H9 (cell line): ENCODE measurements at regions not wholly inside any gene's neighbourhood (a gene's known extent, or its start where the extent isn't known, plus 50 kb on each side); places are given as distances from the start of the nearest gene placed in this dataset.

Experiments used
- DNase-seq: peaks from one replicate; pipeline ENCODE4 v3.0.0-alpha.2; 2017
- H2AFZ ChIP-seq: one replicate; pipeline ENCODE4 v1.6.1; 2013; ENCODE audit warnings: mild to moderate bottlenecking, low read length, control low read depth, moderate library complexity
- H2AK5ac ChIP-seq: 2 replicates; pipeline ENCODE4 v1.6.1; 2013; ENCODE audit warnings: low read length, control low read depth, mixed read lengths; ENCODE audit not compliant: insufficient read length
- H2BK120ac ChIP-seq: one replicate; pipeline ENCODE4 v1.6.1; 2013; ENCODE audit warnings: low read depth, mild to moderate bottlenecking, low read length, control low read depth, inconsistent platforms; ENCODE audit not compliant: poor library complexity, severe bottlenecking
- H2BK12ac ChIP-seq: 2 replicates; pipeline ENCODE4 v1.6.1; 2013; ENCODE audit warnings: low read length, control low read depth, mixed read lengths, low read depth; ENCODE audit not compliant: insufficient read length
- H2BK15ac ChIP-seq: 2 replicates; pipeline ENCODE4 v1.6.1; 2013; ENCODE audit warnings: low read depth, low read length, control low read depth
- H2BK20ac ChIP-seq: one replicate; pipeline ENCODE4 v1.6.1; 2013; ENCODE audit warnings: low read depth, mild to moderate bottlenecking, low read length, control low read depth, inconsistent platforms; ENCODE audit not compliant: poor library complexity, severe bottlenecking
- H2BK5ac ChIP-seq: 2 replicates; pipeline ENCODE4 v1.6.1; 2013; ENCODE audit warnings: low read length, control low read depth, mixed read lengths; ENCODE audit not compliant: insufficient read length
- H3K14ac ChIP-seq: 2 replicates; pipeline ENCODE4 v1.6.1; 2013; ENCODE audit warnings: low read length, control low read depth; ENCODE audit not compliant: insufficient read depth
- H3K18ac ChIP-seq: 2 replicates; pipeline ENCODE4 v1.6.1; 2013; ENCODE audit warnings: low read depth, mild to moderate bottlenecking, mixed read lengths, low read length, control low read depth; ENCODE audit not compliant: insufficient read length
- H3K23ac ChIP-seq: 2 replicates; pipeline ENCODE4 v1.6.1; 2013; ENCODE audit warnings: low read length, control low read depth, mixed read lengths, low read depth; ENCODE audit not compliant: insufficient read length
- H3K23me2 ChIP-seq: 2 replicates; pipeline ENCODE4 v1.6.1; 2013; ENCODE audit warnings: low read depth, mild to moderate bottlenecking, mixed read lengths, low read length, control low read depth; ENCODE audit not compliant: insufficient read length, poor library complexity, severe bottlenecking
- H3K27ac ChIP-seq: 2 replicates; pipeline ENCODE4 v1.5.1; 2013; ENCODE audit warnings: low read length, control low read depth, mixed read lengths, low read depth; ENCODE audit not compliant: insufficient read length
- H3K27me3 ChIP-seq: 2 replicates; pipeline ENCODE4 v1.6.1; 2013; ENCODE audit warnings: low read length, control low read depth, inconsistent platforms; ENCODE audit not compliant: insufficient read depth
- H3K4ac ChIP-seq: 2 replicates; pipeline ENCODE4 v1.6.1; 2013; ENCODE audit warnings: low read depth, mild to moderate bottlenecking, control low read depth, inconsistent platforms, low read length, moderate library complexity
- H3K4me1 ChIP-seq: 2 replicates; pipeline ENCODE4 v1.6.1; 2013; ENCODE audit warnings: low read length, control low read depth, inconsistent platforms; ENCODE audit not compliant: insufficient read depth
- H3K4me2 ChIP-seq: 2 replicates; pipeline ENCODE4 v1.6.1; 2013; ENCODE audit warnings: low read length, control low read depth, mixed read lengths; ENCODE audit not compliant: insufficient read length, insufficient read depth
- H3K56ac ChIP-seq: 2 replicates; pipeline ENCODE4 v1.6.1; 2013; ENCODE audit warnings: low read depth, mild to moderate bottlenecking, mixed read lengths, low read length, control low read depth; ENCODE audit not compliant: insufficient read length
- H3K79me1 ChIP-seq: 2 replicates; pipeline ENCODE4 v1.6.1; 2013; ENCODE audit warnings: low read depth, mild to moderate bottlenecking, moderate library complexity, low read length, control low read depth, inconsistent platforms; ENCODE audit not compliant: insufficient read depth, poor library complexity, severe bottlenecking
- H3K79me2 ChIP-seq: 2 replicates; pipeline ENCODE4 v1.6.1; 2013; ENCODE audit warnings: low read length, control low read depth, inconsistent platforms; ENCODE audit not compliant: insufficient read depth
- H3K9ac ChIP-seq: 2 replicates; pipeline ENCODE4 v1.6.1; 2013; ENCODE audit warnings: low read length, control low read depth, mixed read lengths; ENCODE audit not compliant: insufficient read length; ENCODE audit errors: extremely low read depth
- H3K9me3 ChIP-seq: one replicate; pipeline ENCODE4 v1.6.1; 2013; ENCODE audit warnings: low read depth, low read length, inconsistent platforms; ENCODE audit not compliant: control insufficient read depth
- H3T11ph ChIP-seq: one replicate; pipeline ENCODE4 v1.6.1; 2013; ENCODE audit warnings: mild to moderate bottlenecking, low read length, control low read depth, inconsistent platforms
- H4K20me1 ChIP-seq: one replicate; pipeline ENCODE4 v1.6.1; 2013; ENCODE audit not compliant: control insufficient read depth, insufficient read length, insufficient read depth
- H4K5ac ChIP-seq: 2 replicates; pipeline ENCODE4 v1.6.1; 2013; ENCODE audit warnings: low read depth, mild to moderate bottlenecking, mixed read lengths, low read length, control low read depth; ENCODE audit not compliant: insufficient read length
- H4K8ac ChIP-seq: replicated peaks from 2 replicates; pipeline ENCODE4 v1.6.1; 2013; ENCODE audit warnings: low read length, control low read depth, mixed read lengths, low read depth; ENCODE audit not compliant: insufficient read length
- H4K91ac ChIP-seq: 2 replicates; pipeline ENCODE4 v1.6.1; 2013; ENCODE audit warnings: low read depth, mild to moderate bottlenecking, moderate library complexity, mixed read lengths, low read length, control low read depth; ENCODE audit not compliant: insufficient read length
- H3K27ac Mint-ChIP-seq, 3 experiments: 2 replicates in 2 of 3; 3 replicates in 1 of 3; pipeline ENCODE4 v1.8.0; 2020 to 2021; ENCODE audit warnings: mixed read lengths in 3 of 3, mild to moderate bottlenecking in 1 of 3, moderate library complexity in 1 of 3
- H3K27me3 Mint-ChIP-seq: 2 replicates; pipeline ENCODE4 v1.8.0; 2021; ENCODE audit warnings: low read depth, mild to moderate bottlenecking, moderate library complexity, mixed read lengths
- H3K36me3 Mint-ChIP-seq, 3 experiments: 2 replicates in 2 of 3; 3 replicates in 1 of 3; pipeline ENCODE4 v1.8.0; 2020 to 2021; ENCODE audit warnings: low read depth in 3 of 3, mixed read lengths in 3 of 3; ENCODE audit not compliant: insufficient read depth in 1 of 3
- H3K4me1 Mint-ChIP-seq, 2 experiments: 2 replicates each; pipeline ENCODE4 v1.8.0; 2020; ENCODE audit warnings: mixed read lengths in 2 of 2
- H3K4me3 Mint-ChIP-seq, 2 experiments: 2 replicates in 1 of 2; 3 replicates in 1 of 2; pipeline ENCODE4 v1.8.0; 2020 to 2021; ENCODE audit warnings: mild to moderate bottlenecking in 2 of 2, mixed read lengths in 2 of 2, moderate library complexity in 1 of 2
- H3K9me3 Mint-ChIP-seq, 2 experiments: 2 replicates in 1 of 2; 3 replicates in 1 of 2; pipeline ENCODE4 v1.8.0; 2020; ENCODE audit warnings: mild to moderate bottlenecking in 2 of 2, mixed read lengths in 2 of 2, moderate library complexity in 1 of 2
- CTCF ChIP-seq: fragments of 200-600 bp; sonication (generic); conservative IDR thresholded peaks from 3 replicates; pipeline ENCODE4 v1.8.0; 2021; ENCODE audit warnings: antibody characterized with exemption, mild to moderate bottlenecking
- WGBS: extraction: QIAGEN DNeasy Blood & Tissue Kit; methylation state at CpG from one replicate; pipeline ENCODE4 v1.1.7; 2013; ENCODE audit warnings: missing lambda C conversion rate, low lambda C conversion rate, mixed read lengths; ENCODE audit not compliant: insufficient read length; ENCODE audit errors: extremely low coverage; 5-methylcytosine and 5-hydroxymethylcytosine counted together

GRCh38 chr6:134517868-134518267, 200.0 kb upstream of the SGK1 start:
- H4K5ac ChIP-seq = no peak overlapping the region
- H3T11ph ChIP-seq = no peak overlapping the region
- H3K9me3 Mint-ChIP-seq = no peaks in the 10 kb centered on the region
- peak overlapping the region in 1 of 3 experiments; percentile 81; a peak in 2 of 7 replicates for H3K27ac Mint-ChIP-seq
- no peak overlapping the region; a peak in 1 of 5 replicates for H3K4me3 Mint-ChIP-seq
- no peak overlapping the region for H4K8ac ChIP-seq
- H2AFZ ChIP-seq = no peak overlapping the region
- H3K9me3 ChIP-seq = no peaks in the 10 kb centered on the region
- H4K91ac ChIP-seq = no peak overlapping the region
- no peaks in the 10 kb centered on the region for H3K27me3 ChIP-seq
- no peak overlapping the region for H2BK15ac ChIP-seq
- no peaks in the 10 kb centered on the region for H3K23me2 ChIP-seq
- H2BK20ac ChIP-seq = no peak overlapping the region
- no peak overlapping the region for H3K23ac ChIP-seq
- no peaks in the 10 kb centered on the region for H3K79me2 ChIP-seq
- H3K56ac ChIP-seq = no peak overlapping the region
- H2BK12ac ChIP-seq = no peak overlapping the region
- no peak overlapping the region for H2BK5ac ChIP-seq
- no peak overlapping the region for H3K27ac ChIP-seq
- WGBS = no CpG with 5 or more reads among the region's 5 CpGs
- H3K79me1 ChIP-seq = no peaks in the 10 kb centered on the region
- no peak overlapping the region for H3K18ac ChIP-seq
- H2AK5ac ChIP-seq = no peak overlapping the region
- peaks cover 3% of the 10 kb centered on the region; the same call in 1 of the 2 replicates for H3K4me1 ChIP-seq
- TF ChIP-seq CTCF = no peak
- H4K20me1 ChIP-seq = no peaks in the 10 kb centered on the region
- no peak overlapping the region for H3K4ac ChIP-seq
- H3K9ac ChIP-seq = no peak overlapping the region
- H3K36me3 Mint-ChIP-seq = no peaks in the 10 kb centered on the region
- peaks cover 24 to 31% of the 10 kb centered on the region in 2 experiments for H3K4me1 Mint-ChIP-seq
- H3K14ac ChIP-seq = no peak overlapping the region
- no peak overlapping the region for H3K4me2 ChIP-seq
- no peak for DNase-seq
- H2BK120ac ChIP-seq = no peak overlapping the region
- H3K27me3 Mint-ChIP-seq = no peaks in the 10 kb centered on the region
